ENCODE measurements at regions not wholly inside any gene's neighbourhood (a gene's known extent, or its start where the extent isn't known, plus 50 kb on each side); places are given as distances from the start of the nearest gene placed in this dataset.

DNA sequence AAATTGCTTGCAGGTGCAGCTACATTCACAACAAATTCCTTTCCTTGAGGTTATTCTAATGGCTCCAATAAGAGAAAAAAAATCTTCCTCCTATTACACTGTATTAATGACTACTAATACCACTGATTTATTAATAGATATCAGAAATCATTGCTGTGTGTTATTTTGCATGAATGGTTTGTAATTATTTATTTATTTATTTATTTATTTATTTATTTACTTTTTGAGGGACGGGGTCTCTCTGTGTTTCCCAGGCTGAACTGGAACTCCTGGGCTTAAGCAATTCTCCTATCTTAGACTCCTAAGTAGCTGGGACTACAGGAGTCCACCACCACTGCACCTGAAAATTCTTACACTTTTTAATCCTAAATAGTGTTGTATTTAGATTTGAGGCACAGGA is 390.4 kb downstream of the SI start:
- DNase-seq (no peak), ATAC-seq (no peak)
- Mint-ChIP-seq H3K36me3 (ENCODE audit: insufficient read depth) (no peaks in the 10 kb centered on the region), H3K27me3 (ENCODE audit: low read depth) (no peaks in the 10 kb centered on the region), H3K9me3 (peaks cover 13% of the 10 kb centered on the region), H3K4me3 (no peak overlapping the region), H3K4me1 (ENCODE audit: low read depth) (no peaks in the 10 kb centered on the region)

DNA sequence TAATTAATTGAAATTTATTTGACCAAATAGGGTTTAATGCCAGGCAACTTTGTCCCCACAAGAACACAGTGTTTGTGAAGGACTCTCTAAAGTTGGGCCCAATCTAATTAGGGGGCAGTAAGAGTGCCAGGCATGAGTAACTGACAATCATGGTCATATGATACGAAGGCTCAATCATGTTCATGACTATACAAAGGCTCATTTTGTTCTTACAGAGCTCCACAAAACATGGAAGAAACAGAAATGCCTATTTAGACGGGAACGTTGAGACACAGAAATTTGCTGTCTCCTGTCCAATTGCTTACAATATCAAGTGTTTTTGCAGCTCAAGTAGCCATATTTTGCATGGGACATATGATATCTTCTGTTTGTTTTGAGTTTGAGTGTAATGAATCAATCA is 391.1 kb downstream of the SI start:
- no peak overlapping the region for H3K4me3 Mint-ChIP-seq
- H3K27me3 Mint-ChIP-seq (ENCODE audit: low read depth), result no peaks in the 10 kb centered on the region
- ATAC-seq, result no peak
- H3K36me3 Mint-ChIP-seq (ENCODE audit: insufficient read depth), result no peaks in the 10 kb centered on the region
- peaks cover 13% of the 10 kb centered on the region for H3K9me3 Mint-ChIP-seq
- no peak for DNase-seq
- H3K4me1 Mint-ChIP-seq (ENCODE audit: low read depth), result no peaks in the 10 kb centered on the region

DNA sequence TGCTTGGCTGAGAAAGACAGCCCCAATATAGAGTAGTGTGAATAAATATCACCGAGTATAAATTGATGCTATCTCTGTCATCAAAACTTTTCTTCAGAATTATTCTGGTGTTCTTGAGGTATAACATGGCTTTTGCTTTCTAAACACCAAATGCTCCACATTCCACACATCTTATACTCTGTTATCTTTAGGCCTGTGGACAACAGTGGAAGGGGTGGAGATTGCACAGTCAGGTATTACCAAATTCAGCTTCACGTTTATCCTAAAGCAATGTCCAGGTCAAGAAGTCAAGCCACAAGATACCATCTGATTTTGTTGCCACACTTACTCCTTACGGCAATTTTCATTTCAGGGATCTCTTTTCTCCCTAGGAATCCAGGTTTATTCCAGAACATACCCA is 394.8 kb downstream of the SI start:
- DNase-seq (no peak), ATAC-seq (no peak)
- H3K27me3 Mint-ChIP-seq (ENCODE audit: low read depth), result no peaks in the 10 kb centered on the region
- H3K4me1 Mint-ChIP-seq (ENCODE audit: low read depth), result no peaks in the 10 kb centered on the region
- H3K36me3 Mint-ChIP-seq (ENCODE audit: insufficient read depth), result no peaks in the 10 kb centered on the region
- H3K9me3 Mint-ChIP-seq, result peaks cover 13% of the 10 kb centered on the region
- H3K4me3 Mint-ChIP-seq, result no peak overlapping the region

DNA sequence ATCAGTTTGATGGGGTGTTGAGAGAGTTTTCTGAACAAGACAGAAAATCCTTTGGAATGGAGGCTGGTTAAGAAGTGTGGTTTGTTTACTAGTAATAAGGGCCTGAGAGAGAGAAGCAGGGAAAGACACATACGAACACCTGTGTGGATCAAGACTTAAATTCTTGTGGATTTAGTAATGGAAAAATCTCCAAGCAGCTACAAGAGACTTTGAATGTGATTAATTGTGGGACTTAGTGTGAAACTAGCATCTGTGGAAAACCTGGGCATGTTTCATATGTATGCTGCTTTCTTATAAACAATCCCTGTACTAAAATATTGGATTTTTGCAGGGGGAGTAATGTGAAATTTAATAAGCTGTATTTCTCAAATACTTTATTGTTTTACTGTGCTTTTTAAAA is 399.1 kb downstream of the SI start:
- no peaks in the 10 kb centered on the region for H3K9me3 Mint-ChIP-seq
- ATAC-seq (no peak), DNase-seq (no peak)
- H3K4me1 Mint-ChIP-seq (ENCODE audit: low read depth), result no peaks in the 10 kb centered on the region
- H3K36me3 Mint-ChIP-seq (ENCODE audit: insufficient read depth), result no peaks in the 10 kb centered on the region
- H3K4me3 Mint-ChIP-seq, result no peak overlapping the region
- H3K27me3 Mint-ChIP-seq (ENCODE audit: low read depth), result no peaks in the 10 kb centered on the region

DNA sequence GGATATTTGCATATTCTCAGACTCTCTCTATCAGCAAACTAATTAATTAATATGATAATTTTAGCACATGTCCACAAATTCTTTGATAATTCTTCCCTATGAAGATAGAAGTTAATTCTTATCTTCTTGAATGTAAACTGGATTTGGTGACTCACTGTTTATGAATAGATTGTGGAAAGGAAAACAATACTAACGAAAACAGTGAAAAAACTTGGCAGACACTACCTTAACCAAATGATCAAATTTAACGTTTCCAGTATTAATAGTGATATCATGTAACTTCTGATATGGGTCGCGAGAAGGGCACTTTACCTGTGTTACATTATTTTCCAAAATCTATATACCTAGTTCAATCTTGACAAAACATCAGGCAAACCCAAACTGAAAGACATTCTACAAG is 401.0 kb downstream of the SI start:
- Mint-ChIP-seq H3K9me3 (no peaks in the 10 kb centered on the region), H3K4me1 (ENCODE audit: low read depth) (no peaks in the 10 kb centered on the region), H3K27me3 (ENCODE audit: low read depth) (no peaks in the 10 kb centered on the region), H3K36me3 (ENCODE audit: insufficient read depth) (no peaks in the 10 kb centered on the region), H3K4me3 (no peak overlapping the region)
- no peak for ATAC-seq
- no peak for DNase-seq

DNA sequence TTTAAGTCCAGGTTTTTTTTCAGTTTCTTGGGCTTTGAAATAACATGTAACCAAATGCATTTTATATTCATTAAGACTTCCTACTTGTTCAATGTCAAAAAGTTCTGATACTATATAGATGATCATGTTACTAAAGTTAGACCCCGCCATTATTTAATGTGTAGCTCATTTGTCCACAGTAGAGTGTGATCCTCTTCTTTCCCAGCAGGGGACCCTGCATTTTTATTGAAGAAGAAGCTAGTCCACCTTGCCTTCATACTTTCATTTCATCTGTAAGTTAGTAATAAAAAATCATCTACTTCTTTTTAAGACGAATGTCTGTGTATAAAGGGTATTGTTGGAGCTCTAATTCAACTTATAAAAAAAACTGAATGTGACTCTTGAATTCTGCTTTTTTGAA is 404.6 kb downstream of the SI start:
- no peaks in the 10 kb centered on the region for H3K27me3 Mint-ChIP-seq (ENCODE audit: low read depth)
- H3K4me3 Mint-ChIP-seq, result no peak overlapping the region
- H3K36me3 Mint-ChIP-seq (ENCODE audit: insufficient read depth), result no peaks in the 10 kb centered on the region
- no peaks in the 10 kb centered on the region for H3K9me3 Mint-ChIP-seq
- DNase-seq (no peak), ATAC-seq (no peak)
- no peaks in the 10 kb centered on the region for H3K4me1 Mint-ChIP-seq (ENCODE audit: low read depth)

DNA sequence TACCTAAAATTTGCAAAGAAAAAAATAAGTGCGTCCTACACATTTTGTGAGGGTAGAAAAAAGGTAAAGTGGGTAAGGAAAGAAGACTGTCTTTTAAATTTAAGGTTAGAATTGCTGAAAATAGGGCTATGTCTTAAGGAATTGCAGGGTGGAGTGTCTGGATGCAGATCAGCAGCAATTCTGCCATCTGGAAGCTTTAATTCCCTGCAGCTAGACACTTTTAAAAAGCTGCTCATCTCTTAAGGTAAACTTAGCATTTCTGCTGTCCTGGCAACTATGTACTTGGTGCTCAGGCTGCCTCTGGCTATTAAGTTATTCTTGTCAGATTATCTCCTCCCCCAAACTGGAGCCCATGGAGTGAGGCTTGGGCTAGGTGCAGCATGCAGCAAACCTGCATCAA is 420.2 kb downstream of the SI start:
- no peak for ATAC-seq
- H3K9me3 Mint-ChIP-seq, result no peaks in the 10 kb centered on the region
- no peaks in the 10 kb centered on the region for H3K36me3 Mint-ChIP-seq (ENCODE audit: insufficient read depth)
- H3K4me3 Mint-ChIP-seq, result no peak overlapping the region
- H3K27me3 Mint-ChIP-seq (ENCODE audit: low read depth), result no peaks in the 10 kb centered on the region
- no peak for DNase-seq
- H3K4me1 Mint-ChIP-seq (ENCODE audit: low read depth), result no peaks in the 10 kb centered on the region

DNA sequence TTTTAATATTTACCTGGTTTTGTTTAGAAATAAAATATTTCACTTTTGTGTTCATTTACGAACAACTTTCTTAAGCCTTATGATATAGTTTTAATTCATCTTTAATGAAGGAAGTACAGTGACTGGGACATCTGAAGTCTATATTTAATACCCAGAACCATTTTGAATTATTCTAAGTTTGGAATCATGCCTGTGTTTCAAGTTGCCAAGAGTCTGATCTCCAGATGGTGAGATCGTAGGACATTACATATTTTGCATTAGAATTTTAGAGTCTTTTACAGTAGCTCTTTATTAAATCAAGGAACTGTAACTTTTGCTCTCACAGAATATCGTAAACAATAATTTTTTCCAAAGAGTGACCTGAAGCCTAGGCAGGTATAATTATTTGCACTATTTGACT is 420.7 kb downstream of the SI start:
- DNase-seq (no peak), ATAC-seq (no peak)
- no peaks in the 10 kb centered on the region for H3K36me3 Mint-ChIP-seq (ENCODE audit: insufficient read depth)
- H3K4me1 Mint-ChIP-seq (ENCODE audit: low read depth), result no peaks in the 10 kb centered on the region
- H3K4me3 Mint-ChIP-seq, result no peak overlapping the region
- H3K9me3 Mint-ChIP-seq, result no peaks in the 10 kb centered on the region
- no peaks in the 10 kb centered on the region for H3K27me3 Mint-ChIP-seq (ENCODE audit: low read depth)

DNA sequence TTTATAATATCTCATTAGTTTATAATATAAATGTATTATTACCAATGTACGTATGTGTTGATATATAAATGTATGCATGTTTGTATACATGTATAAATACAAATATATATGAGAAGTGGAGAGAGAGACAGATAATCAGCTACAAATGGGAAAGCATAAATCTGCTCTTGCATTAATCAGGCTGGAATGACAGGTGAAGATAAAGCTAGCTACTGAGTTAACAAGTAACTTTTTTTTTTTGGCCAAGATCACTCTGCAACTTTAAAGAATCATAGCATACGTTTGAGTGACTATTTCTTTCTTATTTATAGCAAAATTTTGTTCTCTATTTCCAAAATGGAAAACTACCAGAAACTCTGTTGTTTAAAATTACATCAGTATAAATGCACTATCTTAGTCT is 422.8 kb downstream of the SI start:
- Mint-ChIP-seq H3K27me3 (ENCODE audit: low read depth) (no peaks in the 10 kb centered on the region), H3K9me3 (peaks cover 8% of the 10 kb centered on the region), H3K4me3 (no peak overlapping the region), H3K36me3 (ENCODE audit: insufficient read depth) (no peaks in the 10 kb centered on the region), H3K4me1 (ENCODE audit: low read depth) (no peaks in the 10 kb centered on the region)
- ATAC-seq (no peak), DNase-seq (no peak)

DNA sequence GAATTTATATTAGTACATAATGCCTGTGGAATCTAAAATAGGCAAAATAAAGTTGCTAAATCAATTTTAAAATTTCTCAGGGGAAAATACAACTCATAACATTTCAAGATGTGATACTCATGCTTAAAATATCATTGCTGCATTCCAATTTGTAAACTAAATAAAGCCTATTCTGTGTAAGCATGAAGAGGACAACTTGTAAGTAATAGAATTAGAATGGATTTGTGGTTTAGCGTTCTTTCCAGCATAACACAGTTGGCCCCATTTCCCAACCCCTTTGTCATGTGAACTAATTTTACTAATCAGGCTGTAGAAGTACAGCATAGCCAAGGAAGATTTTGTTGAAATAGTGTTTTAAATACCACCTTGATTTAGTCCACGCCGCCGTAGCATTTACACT is 437.2 kb downstream of the SI start:
- H3K36me3 Mint-ChIP-seq (ENCODE audit: insufficient read depth), result no peaks in the 10 kb centered on the region
- ATAC-seq (no peak), DNase-seq (no peak)
- H3K4me3 Mint-ChIP-seq, result no peak overlapping the region
- H3K9me3 Mint-ChIP-seq, result no peaks in the 10 kb centered on the region
- no peaks in the 10 kb centered on the region for H3K4me1 Mint-ChIP-seq (ENCODE audit: low read depth)
- H3K27me3 Mint-ChIP-seq (ENCODE audit: low read depth), result no peaks in the 10 kb centered on the region

DNA sequence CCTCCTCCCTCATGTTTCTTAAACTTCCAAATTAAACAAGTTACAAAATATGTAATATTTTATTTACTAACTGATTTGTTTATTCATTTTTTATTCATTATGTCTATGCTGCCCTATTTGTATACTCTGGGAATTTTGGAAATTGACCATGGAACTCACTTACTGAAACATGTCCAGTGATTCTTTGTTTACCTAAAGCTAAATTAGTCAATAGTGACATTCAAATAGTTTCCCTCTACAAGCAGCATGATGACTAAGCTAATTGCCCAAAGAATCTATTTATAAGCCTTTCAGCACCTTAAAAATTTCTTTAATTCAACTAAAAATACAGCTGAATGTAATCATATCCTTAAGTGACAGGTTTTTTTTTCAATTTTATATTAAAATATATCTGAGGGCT is 437.7 kb downstream of the SI start:
- H3K4me1 Mint-ChIP-seq (ENCODE audit: low read depth), result no peaks in the 10 kb centered on the region
- no peak overlapping the region for H3K4me3 Mint-ChIP-seq
- no peaks in the 10 kb centered on the region for H3K36me3 Mint-ChIP-seq (ENCODE audit: insufficient read depth)
- ATAC-seq (no peak), DNase-seq (no peak)
- no peaks in the 10 kb centered on the region for H3K27me3 Mint-ChIP-seq (ENCODE audit: low read depth)
- H3K9me3 Mint-ChIP-seq, result no peaks in the 10 kb centered on the region

DNA sequence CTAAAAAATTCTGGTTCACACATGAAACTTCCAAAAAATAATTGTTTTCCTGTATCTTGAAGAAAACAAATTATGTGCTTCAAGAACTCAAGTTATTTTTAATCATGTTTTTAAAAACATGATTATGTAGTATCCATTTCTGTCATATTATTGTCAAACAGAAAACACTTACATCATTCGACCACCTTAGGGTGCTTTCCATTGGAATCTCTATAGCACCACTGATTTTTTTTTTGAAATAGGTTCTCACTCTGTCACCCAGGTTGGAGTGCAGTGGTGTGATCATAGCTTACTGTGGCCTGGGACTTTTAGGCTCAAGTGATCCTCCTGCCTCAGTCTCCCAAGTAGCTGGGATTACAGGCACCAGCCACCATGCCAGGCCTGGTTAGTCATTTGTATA is 457.3 kb downstream of the SI start:
- H3K4me1 Mint-ChIP-seq (ENCODE audit: low read depth), result no peaks in the 10 kb centered on the region
- H3K27me3 Mint-ChIP-seq (ENCODE audit: low read depth), result no peaks in the 10 kb centered on the region
- ATAC-seq (no peak), DNase-seq (no peak)
- peaks cover 9% of the 10 kb centered on the region for H3K9me3 Mint-ChIP-seq
- no peak overlapping the region for H3K4me3 Mint-ChIP-seq
- no peaks in the 10 kb centered on the region for H3K36me3 Mint-ChIP-seq (ENCODE audit: insufficient read depth)

DNA sequence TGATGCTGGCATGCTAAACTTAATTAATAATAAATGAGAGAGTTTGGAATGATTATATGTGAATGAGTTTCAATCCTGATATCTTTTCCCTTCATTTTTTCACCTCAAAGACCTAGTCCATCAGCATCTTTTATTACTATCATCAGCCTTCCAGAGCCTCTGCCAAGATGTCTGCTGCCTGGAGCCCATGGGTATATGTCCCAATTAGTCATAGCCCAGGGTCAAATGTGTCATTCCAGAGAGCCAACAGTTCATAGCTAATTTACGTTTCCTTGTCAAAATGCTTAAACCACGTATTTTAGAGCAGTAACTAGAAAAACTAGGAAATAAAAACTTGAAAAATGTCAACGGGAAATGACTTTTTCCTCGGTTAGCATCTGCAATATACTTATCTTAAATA is 457.9 kb downstream of the SI start:
- H3K4me3 Mint-ChIP-seq, result no peak overlapping the region
- peaks cover 9% of the 10 kb centered on the region for H3K9me3 Mint-ChIP-seq
- DNase-seq (no peak), ATAC-seq (no peak)
- no peaks in the 10 kb centered on the region for H3K27me3 Mint-ChIP-seq (ENCODE audit: low read depth)
- no peaks in the 10 kb centered on the region for H3K36me3 Mint-ChIP-seq (ENCODE audit: insufficient read depth)
- no peaks in the 10 kb centered on the region for H3K4me1 Mint-ChIP-seq (ENCODE audit: low read depth)

DNA sequence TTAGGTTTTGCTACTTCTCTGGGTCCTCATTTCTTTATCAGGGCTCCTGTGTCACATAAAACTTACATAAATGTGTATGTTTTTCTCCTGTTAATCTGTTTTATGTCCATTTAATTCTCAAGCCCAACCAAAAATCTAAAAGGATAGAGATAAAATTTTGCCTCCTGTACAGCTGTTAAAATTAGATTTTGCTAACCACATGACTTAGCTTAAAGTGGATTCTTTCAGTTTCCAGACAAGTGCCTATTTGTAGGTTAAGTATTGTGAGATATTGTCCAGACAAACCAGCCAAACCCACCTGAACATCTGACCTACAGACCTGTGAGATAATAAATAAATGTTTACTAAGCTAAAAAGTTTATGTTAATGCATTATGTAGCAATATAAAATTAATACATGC is 465.5 kb downstream of the SI start:
- ATAC-seq, result no peak
- Mint-ChIP-seq H3K36me3 (ENCODE audit: insufficient read depth) (no peaks in the 10 kb centered on the region), H3K9me3 (peaks cover 13% of the 10 kb centered on the region)

DNA sequence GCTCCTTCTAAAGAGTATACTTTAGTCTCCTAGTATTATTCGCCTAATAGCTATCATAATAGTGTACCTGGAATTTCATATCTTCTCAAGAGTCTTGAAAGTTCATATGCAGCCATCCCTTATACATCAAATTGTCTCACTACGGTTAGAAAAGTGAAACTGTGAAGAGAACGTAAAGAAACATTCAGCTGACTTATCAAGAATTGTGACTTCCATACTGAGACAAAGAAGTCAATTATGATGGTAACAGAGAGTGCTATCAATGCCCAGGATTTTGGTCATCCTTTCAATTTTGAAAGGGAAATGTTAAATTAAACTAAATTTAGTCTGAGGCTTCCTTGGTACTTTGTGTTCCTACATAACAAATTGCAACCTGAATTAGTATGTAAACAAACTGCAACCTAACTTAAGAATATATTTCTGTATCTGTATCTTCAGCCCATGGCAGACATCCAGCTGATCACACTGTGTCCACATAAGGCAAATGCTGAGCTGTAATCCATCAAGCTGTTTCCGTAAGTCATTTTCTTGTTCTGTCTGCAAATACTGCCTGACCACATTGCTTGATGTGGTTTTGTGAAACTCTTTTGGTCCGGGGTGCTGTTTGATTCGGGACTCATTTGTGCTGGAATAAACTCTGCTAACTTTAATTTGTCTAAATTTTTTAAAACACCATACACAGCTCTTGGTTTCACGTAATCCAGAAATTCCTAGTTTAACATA is 469.6 kb downstream of the SI start:
- no peaks in the 10 kb centered on the region for H3K4me1 Mint-ChIP-seq (ENCODE audit: low read depth)
- no peaks in the 10 kb centered on the region for H3K36me3 Mint-ChIP-seq (ENCODE audit: insufficient read depth)
- peaks cover 10% of the 10 kb centered on the region for H3K9me3 Mint-ChIP-seq
- H3K27me3 Mint-ChIP-seq (ENCODE audit: low read depth), result no peaks in the 10 kb centered on the region
- ATAC-seq (no peak), DNase-seq (no peak)
- H3K4me3 Mint-ChIP-seq, result no peak overlapping the region

More for the DNA sequence above, 465.5 kb downstream of the SI start:
- Mint-ChIP-seq H3K27me3 (ENCODE audit: low read depth) (no peaks in the 10 kb centered on the region), H3K4me3 (no peak overlapping the region), H3K4me1 (ENCODE audit: low read depth) (no peaks in the 10 kb centered on the region)
- no peak for DNase-seq

DNA sequence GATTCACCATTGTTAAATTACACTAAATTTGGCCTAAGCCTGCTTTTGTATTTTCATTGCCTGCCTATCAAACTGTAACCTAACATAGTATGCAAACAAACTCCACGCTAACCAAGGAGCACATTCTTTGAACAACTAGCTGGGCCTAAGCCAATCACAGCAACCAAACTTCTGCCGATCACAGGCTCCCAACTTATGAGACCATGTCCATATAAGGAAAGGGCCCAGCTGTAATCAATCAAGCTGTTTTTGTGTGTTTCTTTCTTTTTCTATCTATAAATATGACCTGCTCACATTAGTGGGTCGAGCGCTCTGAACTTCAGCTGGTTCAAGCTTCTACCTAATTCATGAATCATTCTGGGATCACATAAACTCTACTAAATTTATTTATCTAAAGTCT is 473.6 kb downstream of the SI start:
- Mint-ChIP-seq H3K4me1 (ENCODE audit: low read depth) (no peaks in the 10 kb centered on the region), H3K27me3 (ENCODE audit: low read depth) (no peaks in the 10 kb centered on the region), H3K9me3 (peaks cover 5% of the 10 kb centered on the region), H3K36me3 (ENCODE audit: insufficient read depth) (no peaks in the 10 kb centered on the region), H3K4me3 (no peak overlapping the region)
- no peak for DNase-seq
- ATAC-seq, result no peak

Measured in activated T-cell treated with anti-CD3 and anti-CD28 coated beads, Interleukin-2, amount 50 U/mL, for 4 hours (primary cell).